Mucosa of descending colon (tissue), 3 donors: ENCODE measurements at regions not wholly inside any gene's neighbourhood (a gene's known extent, or its start where the extent isn't known, plus 50 kb on each side); places are given as distances from the start of the nearest gene placed in this dataset.
A peak's percentile ranks its signal among the peaks of the same experiment; 100 is the strongest.

ENCODE experiments used
- ATAC-seq: fragments of 200-7000 bp; cut with Tn5 transposase; one replicate; pipeline ENCODE4 v1.9.1; 2020; ENCODE audit warnings: mild to moderate bottlenecking, moderate library complexity
- DNase-seq, 3 donors: peaks; one replicate each; pipeline ENCODE4 v3.0.0-alpha.2; 2020
- H3K36me3 ChIP-seq: fragments of 200-600 bp; one replicate; pipeline ENCODE4 v1.8.0; 2021; ENCODE audit warnings: low read depth, mild to moderate bottlenecking
- H3K4me1 ChIP-seq: fragments of 200-600 bp; one replicate; pipeline ENCODE4 v1.8.0; 2021; ENCODE audit warnings: low read depth, mild to moderate bottlenecking
- H3K4me3 ChIP-seq: fragments of 200-600 bp; one replicate; pipeline ENCODE4 v1.8.0; 2021; ENCODE audit warnings: mild to moderate bottlenecking
- H3K9me3 ChIP-seq: fragments of 200-600 bp; one replicate; pipeline ENCODE4 v1.8.0; 2021; ENCODE audit warnings: mild to moderate bottlenecking
- CTCF ChIP-seq: fragments of 200-600 bp; IDR thresholded peaks from one replicate; pipeline ENCODE4 v1.8.0; 2022; ENCODE audit warnings: antibody characterized with exemption, mild to moderate bottlenecking
- intact Hi-C, 2 donors: fragments of 100-400 bp; cut with DNase I in 1 of 2; cut with micrococcal nuclease in 1 of 2; formaldehyde crosslinking; loops; one replicate each; pipeline versions ENCODE4 v1.11.0 to v1.11.1; 2022; cut with DNase I, micrococcal nuclease
- donor health status: DM: no; HTN: no; CAD: no; lungs with moderate emphysema.
- donor health status: DM: no; HTN: no; CAD: no.
- donor health status: DM: no; HTN: yes; CAD: no.

DNA sequence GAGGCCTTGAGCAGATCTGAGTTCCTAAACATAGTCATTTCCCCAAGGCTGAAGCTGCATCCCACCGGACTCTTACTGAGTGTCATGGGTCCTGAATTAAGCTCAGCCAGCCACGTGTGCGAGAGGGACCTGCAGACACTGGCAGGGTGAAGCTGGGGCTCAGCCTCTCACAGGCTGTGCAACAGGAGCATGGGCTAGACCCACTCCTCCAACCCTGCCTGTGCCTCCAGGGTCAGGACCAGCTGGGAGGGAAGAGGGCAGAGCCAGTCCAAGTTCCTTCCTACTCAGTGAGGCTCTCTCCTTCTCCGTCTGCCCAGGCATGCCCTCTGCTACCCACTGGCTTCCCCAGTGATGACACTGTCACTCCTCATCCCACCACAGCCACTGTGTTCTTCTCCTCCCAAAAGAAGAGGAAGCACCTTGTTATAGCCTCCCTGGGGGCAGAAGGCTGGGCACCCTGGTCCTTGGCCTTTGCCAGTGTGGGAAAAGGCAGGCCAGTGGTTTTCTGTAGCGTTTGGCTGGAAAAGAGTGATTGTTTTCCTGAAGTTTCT lies 78.9 kb downstream of the KCNF1 start:
- no peaks in the 10 kb centered on the region for H3K4me1 ChIP-seq
- DNase-seq (no peak), ATAC-seq (no peak)
- intact Hi-C loops: no loop called here
- TF ChIP-seq CTCF: no peak
- H3K36me3 ChIP-seq: no peaks in the 10 kb centered on the region
- no peaks in the 10 kb centered on the region for H3K9me3 ChIP-seq
- no peak overlapping the region for H3K4me3 ChIP-seq

DNA sequence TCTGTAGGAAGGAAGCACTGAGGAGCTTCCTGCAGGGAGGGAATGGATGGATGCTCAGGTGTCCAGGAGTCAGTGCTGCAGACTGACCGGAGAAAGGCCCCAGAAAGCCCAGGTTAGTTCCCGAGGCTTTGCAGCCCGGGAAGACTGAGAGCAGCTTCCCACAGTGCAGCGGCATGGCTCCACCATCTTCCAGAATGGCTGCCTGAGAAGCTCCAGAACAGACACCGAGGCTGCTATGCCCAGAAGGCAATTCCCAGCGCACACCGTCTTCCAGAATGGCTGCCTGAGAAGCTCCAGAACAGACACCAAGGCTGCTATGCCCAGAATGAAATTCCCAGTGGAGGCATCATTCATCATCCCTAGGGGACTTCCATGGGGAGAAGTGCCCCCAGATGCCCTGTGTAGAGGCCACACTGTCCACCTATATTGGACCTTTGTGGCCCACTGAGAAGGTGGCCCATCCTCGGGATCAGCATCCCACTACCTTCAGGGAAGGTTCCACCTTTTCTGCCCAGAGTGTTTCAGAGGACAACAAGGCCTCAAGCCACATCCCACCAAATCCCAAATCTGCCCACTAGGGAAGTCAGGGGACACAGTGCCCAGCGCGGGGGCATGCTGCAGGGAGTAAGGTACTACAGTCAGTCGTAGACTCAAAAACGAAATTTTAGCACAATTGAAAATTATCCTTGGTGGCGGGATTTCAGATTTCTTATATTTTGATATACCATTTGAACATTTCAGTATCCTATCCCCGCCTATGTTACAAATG lies 80.5 kb downstream of the KCNF1 start:
- no peak for ATAC-seq
- Histone ChIP-seq H3K4me1 (no peaks in the 10 kb centered on the region), H3K4me3 (no peak overlapping the region), H3K9me3 (no peaks in the 10 kb centered on the region), H3K36me3 (no peaks in the 10 kb centered on the region)
- intact Hi-C loops: no loop called here
- no peak for TF ChIP-seq CTCF
- no peak for DNase-seq

DNA sequence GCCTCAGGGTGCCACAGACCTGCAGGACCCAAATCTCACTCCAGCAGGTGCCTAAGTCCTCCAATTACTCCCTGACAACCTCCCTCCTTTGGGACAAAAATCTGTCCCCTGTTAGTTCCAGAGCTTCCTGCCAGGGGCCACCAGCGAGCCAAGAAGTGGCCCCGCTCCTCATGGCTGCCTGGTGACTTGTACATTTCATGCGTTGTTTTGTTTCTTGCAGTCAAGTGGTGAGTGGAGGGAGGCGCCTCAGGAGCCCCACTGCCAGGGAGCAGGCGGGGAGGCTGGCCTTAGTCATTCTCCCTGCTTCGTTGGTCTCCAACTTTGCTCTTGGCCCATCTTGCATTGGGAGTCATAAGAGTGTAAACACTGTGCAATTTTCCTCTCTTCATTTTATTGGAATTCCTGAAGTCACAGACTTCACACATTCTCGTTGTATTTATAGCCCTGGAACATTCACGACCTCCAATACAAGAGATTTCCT lies 81.3 kb downstream of the KCNF1 start:
- Histone ChIP-seq H3K36me3 (no peaks in the 10 kb centered on the region), H3K4me3 (no peak overlapping the region), H3K4me1 (no peaks in the 10 kb centered on the region), H3K9me3 (no peaks in the 10 kb centered on the region)
- intact Hi-C loops: no loop called here
- no peak for TF ChIP-seq CTCF
- ATAC-seq: peak; percentile 44
- DNase-seq: no peak

DNA sequence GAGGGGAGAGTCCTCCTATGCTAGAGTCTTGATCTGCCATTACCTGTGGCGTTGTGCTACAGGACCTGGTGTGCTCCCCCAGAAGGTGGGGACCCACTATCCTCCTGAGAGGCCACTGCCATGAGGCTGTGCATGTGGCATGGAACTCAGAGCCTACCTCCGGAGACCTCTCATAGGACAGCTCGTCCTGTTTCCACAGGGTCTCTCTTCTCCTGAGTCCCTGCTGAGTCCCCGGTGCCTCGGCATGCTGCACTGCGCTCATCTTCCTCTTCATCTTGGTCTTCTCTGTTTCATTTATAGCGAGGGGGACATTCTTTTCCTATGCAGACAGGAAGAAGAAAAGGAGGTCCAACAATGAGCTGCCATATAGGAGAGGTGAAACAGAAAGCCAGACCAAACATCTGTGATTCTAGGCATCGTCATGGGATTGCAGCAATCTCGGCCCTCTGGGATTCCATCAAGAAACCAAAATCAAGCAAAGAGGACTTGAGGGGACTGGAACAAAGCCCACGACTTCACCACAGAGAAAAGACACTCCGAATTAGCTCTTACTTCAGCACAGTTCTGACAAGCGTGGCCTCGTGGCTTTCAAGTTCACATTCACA lies 83.7 kb downstream of the KCNF1 start:
- no peak for ATAC-seq
- no peak for TF ChIP-seq CTCF

GRCh38 chr2:11004199-11004598 lies 92.5 kb downstream of the KCNF1 start:
- H3K9me3 ChIP-seq: no peaks in the 10 kb centered on the region
- ATAC-seq (no peak), DNase-seq (no peak)
- no peaks in the 10 kb centered on the region for H3K4me1 ChIP-seq
- no peaks in the 10 kb centered on the region for H3K36me3 ChIP-seq
- H3K4me3 ChIP-seq: no peak overlapping the region
- no peak for TF ChIP-seq CTCF
- intact Hi-C loops: no loop called here

More for the DNA sequence above, 83.7 kb downstream of the KCNF1 start:
- Histone ChIP-seq H3K9me3 (no peaks in the 10 kb centered on the region), H3K36me3 (no peaks in the 10 kb centered on the region), H3K4me3 (no peak overlapping the region), H3K4me1 (no peaks in the 10 kb centered on the region)
- no peak for DNase-seq
- intact Hi-C loops: no loop called here
